ENCODE measurements at regions not wholly inside any gene's neighbourhood (a gene's known extent, or its start where the extent isn't known, plus 50 kb on each side); places are given as distances from the start of the nearest gene placed in this dataset.

- no peak for TF ChIP-seq SP4 (IDR thresholded peaks at IDR 0.05; ENCODE audit: low read length)
- TF ChIP-seq, protein P1, sequence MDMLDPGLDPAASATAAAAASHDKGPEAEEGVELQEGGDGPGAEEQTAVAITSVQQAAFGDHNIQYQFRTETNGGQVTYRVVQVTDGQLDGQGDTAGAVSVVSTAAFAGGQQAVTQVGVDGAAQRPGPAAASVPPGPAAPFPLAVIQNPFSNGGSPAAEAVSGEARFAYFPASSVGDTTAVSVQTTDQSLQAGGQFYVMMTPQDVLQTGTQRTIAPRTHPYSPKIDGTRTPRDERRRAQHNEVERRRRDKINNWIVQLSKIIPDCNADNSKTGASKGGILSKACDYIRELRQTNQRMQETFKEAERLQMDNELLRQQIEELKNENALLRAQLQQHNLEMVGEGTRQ (IDR thresholded peaks at IDR 0.05; ENCODE audit: low read length) = no peak
- peak; percentile 73 for TF ChIP-seq TAF7 (optimal IDR thresholded peaks at IDR 0.05; ENCODE audit: borderline replicate concordance, low read depth, low read length)
- no peak for TF ChIP-seq RXRA (IDR thresholded peaks at IDR 0.05; ENCODE audit: insufficient read depth, low read depth, low read length)
- TF ChIP-seq, protein P2, sequence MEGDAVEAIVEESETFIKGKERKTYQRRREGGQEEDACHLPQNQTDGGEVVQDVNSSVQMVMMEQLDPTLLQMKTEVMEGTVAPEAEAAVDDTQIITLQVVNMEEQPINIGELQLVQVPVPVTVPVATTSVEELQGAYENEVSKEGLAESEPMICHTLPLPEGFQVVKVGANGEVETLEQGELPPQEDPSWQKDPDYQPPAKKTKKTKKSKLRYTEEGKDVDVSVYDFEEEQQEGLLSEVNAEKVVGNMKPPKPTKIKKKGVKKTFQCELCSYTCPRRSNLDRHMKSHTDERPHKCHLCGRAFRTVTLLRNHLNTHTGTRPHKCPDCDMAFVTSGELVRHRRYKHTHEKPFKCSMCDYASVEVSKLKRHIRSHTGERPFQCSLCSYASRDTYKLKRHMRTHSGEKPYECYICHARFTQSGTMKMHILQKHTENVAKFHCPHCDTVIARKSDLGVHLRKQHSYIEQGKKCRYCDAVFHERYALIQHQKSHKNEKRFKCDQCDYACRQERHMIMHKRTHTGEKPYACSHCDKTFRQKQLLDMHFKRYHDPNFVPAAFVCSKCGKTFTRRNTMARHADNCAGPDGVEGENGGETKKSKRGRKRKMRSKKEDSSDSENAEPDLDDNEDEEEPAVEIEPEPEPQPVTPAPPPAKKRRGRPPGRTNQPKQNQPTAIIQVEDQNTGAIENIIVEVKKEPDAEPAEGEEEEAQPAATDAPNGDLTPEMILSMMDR (IDR thresholded peaks at IDR 0.05; ENCODE audit: control extremely low read depth in 1 of 3, insufficient read depth in 1 of 3, low read depth in 1 of 3, low read length in 3 of 3) = no peak
- peak; percentile 43 for TF ChIP-seq CHD7 (IDR thresholded peaks at IDR 0.05; ENCODE audit: insufficient replicate concordance, low read length)
These were observed 232.5 kb downstream of the SKIDA1 start (continued) for GRCh38 chr10:21292763-21293517.
